ENCODE measurements at regions not wholly inside any gene's neighbourhood (a gene's known extent, or its start where the extent isn't known, plus 50 kb on each side); places are given as distances from the start of the nearest gene placed in this dataset.
"Not testable (repeated sequence)": the region's sequence is repeated elsewhere in the genome, so short reads cannot be mapped to it uniquely, and the experiment has no call there.

GRCh38 chr2:40690525-40690924 is 238.6 kb upstream of the SLC8A1 start:
- no peak for DNase-seq (ENCODE audit: low spot score)

GRCh38 chr2:40700231-40700954 is 248.5 kb upstream of the SLC8A1 start:
- no peak for DNase-seq (ENCODE audit: low spot score)

DNA sequence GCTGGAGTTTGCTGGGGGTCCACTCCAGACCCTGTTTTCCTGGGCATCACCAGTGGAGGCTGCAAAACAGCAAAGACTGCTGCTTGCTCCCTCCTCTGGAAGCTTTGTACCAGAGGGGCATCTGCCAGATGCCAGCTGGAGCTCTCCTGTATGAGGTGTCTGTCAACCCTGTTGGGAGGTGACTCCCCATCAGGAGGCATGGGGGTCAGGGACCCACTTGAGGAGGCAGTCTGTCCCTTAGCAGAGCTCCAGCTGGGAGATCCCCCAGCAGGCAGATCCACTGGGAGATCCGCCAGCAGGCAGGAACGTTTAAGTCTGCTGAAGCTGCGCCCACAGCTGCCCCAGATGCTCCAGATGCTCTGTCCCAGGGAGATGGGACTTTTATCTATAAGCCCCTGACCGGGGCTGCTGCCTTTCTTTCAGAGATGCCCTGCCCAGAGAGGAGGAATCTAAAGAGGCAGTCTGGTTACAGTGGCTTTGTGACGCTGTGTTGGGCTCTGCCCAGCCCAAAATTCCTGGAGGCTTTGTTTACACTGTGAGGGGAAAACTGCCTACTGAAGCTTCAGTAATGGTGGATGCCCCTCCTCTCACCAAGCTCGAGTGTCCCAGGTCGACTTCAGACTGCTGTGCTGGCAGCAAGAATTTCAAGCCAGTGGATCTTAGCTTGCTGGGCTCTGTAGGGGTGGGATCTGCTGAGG is 260.5 kb upstream of the SLC8A1 start:
- DNase-seq (ENCODE audit: low spot score) = not testable (repeated sequence)

DNA sequence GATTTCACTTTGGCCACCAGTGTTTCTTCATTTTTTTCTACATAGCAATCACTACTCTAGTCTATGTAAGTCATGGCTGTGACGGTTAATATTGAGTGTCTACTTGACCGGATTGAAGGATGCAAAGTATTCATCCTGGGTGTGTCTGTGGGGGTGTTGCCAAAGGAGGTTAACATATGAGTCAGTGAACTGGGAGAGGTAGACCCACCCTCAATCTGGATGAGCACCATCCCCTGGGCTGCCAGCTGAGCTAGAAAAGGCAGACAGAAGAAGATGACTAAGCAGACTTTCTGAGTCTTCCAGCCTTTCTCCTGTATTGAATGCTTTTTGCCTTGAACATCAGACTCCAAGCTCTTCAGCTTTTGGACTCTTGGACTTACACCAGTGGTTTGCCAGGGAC is 265.0 kb upstream of the SLC8A1 start:
- DNase-seq (ENCODE audit: low spot score) = no peak

DNA sequence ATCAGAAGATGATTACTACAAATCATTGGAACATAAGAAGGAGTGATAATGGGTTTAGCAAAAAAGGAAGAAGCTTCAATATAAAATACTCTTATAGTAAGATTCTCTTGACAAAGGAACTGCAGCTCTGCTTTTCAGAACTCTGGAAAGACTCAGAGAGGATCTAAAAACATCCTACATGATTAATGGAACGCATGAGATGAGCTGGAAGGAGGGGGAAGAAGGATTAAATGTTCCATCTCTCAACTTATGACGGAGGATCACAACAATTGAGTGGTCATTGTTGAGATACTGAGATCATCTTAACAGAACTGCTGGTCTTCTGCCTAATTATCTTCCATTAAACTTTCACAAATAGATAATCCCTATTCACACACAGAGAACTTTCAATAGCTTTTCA is 267.5 kb upstream of the SLC8A1 start:
- DNase-seq (ENCODE audit: low spot score) = no peak

GRCh38 chr2:40721595-40721994 is 269.7 kb upstream of the SLC8A1 start:
- DNase-seq (ENCODE audit: low spot score) = no peak

DNA sequence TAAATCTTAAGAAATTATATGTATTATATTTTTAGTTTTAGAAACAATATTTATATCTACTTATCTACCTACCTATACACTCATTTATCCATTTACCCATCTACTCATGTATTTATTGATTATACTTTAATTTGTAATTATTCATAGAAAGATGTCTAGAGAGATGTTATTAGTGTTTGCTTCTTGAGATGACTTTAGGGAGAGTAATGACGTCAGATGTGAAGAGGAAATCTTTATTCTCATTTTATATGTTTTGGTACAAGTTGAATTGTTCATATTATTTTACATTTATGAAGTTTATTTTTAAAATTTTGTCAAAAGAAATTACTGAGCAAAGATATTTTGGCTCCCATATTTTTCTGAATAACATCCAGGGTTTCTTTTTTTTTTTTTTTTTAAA is 271.3 kb upstream of the SLC8A1 start:
- no peak for DNase-seq (ENCODE audit: low spot score)

DNA sequence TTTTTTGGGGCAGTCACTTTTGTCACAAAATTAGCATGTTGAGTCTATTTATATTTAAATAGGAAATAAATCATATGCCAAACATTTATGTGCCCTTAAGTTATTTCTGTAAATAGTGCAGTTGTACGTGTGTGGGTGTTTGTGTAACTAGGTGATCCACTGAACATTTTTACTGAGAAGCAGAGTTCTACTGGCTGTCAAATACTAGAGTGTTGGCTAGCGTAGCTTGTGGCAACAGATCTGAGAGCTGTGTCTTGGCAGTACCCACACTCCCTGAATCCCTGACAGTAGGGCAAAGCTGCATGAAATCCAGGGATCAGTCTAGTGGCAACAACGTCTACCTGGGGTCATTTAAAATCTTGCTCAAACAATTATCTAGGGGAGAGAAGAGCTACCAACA is 273.1 kb upstream of the SLC8A1 start:
- no peak for DNase-seq (ENCODE audit: low spot score)

GRCh38 chr2:40725950-40726349 is 274.1 kb upstream of the SLC8A1 start:
- no peak for DNase-seq (ENCODE audit: low spot score)

GRCh38 chr2:40734797-40735196 is 282.9 kb upstream of the SLC8A1 start:
- no peak for DNase-seq (ENCODE audit: low spot score)

DNA sequence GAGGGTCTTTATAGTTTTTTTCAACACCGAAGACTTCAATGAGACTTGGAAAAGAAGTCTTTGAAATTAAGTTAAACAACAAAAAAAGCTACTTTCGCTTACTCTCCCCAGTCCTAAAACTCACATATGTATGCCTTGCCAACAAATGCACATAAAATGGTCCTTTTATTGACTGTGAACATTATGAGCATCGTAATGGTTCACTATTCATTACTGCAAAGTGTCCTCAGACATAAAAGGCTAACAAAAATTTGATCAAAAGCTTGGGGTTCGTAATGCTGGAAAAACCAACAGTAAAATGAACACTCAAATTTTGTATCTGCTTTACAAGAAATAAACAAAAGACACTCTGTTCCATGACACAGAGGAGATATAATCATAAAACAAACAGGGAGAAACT is 285.3 kb upstream of the SLC8A1 start:
- DNase-seq (ENCODE audit: low spot score) = no peak

DNA sequence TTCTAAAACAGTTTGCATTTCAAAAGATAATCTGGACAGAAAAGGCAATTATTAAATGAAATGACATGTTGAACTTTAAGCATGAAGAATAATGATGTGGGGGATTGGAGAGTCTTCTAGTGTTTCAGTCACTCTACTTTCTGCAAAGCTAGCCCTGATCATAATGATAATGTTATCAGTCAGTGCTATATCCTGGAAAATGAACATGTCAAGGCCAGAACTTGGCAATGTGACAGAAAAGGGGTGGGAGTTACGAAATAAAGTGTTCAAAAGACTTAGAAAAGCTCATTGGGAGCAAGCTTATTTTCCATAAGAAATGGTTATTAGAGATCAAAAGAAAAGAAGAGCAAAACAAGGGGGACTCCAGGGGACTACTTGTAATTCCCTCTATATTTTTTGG is 288.5 kb upstream of the SLC8A1 start:
- DNase-seq (ENCODE audit: low spot score) = no peak

DNA sequence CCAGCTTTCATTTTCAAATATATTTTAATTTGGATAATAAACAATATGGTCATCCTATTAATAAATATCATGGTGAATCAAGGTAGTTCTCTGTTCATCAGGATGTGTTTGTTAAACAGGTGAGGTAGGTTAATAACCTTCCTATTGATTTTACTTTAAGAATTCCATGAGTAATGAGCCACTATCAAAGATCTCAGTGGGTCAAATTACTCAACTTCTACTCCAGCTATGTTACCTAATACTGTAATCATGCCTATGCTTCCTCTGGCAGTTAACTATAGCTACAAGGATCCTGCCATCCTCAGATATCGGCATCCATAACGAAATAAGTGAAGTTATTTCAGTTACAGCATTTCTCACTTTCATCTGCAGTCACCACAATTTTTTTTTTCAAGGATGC is 289.6 kb upstream of the SLC8A1 start:
- no peak for DNase-seq (ENCODE audit: low spot score)

- no peak for DNase-seq (ENCODE audit: low spot score)
Measured at GRCh38 chr2:40746191-40746590, 294.3 kb upstream of the SLC8A1 start.

GRCh38 chr2:40751981-40752380 is 300.1 kb upstream of the SLC8A1 start:
- DNase-seq (ENCODE audit: low spot score) = no peak

- no peak for DNase-seq (ENCODE audit: low spot score)
Measured at GRCh38 chr2:40752796-40753195, 300.9 kb upstream of the SLC8A1 start.

DNA sequence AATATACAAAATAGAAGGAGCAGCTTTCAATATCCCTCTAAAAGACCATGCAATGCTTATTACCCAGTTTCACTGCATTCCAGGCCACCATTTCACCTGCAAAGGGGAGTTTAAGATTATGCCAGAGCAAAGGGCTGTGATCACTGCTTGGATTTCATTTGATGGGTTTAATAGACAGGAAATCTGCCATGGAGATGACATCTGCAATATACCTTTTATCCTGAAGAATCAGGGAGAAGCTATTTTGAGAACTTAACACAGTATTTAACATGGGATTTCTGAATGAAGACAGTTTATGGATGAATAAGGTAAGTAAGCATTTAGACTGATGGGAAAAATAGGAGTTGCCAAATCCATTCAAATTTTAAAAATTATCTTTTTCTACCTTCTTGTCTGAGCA is 303.0 kb upstream of the SLC8A1 start:
- DNase-seq (ENCODE audit: low spot score) = no peak

GRCh38 chr2:40758401-40759155 is 306.7 kb upstream of the SLC8A1 start:
- no peak for DNase-seq (ENCODE audit: low spot score)

DNA sequence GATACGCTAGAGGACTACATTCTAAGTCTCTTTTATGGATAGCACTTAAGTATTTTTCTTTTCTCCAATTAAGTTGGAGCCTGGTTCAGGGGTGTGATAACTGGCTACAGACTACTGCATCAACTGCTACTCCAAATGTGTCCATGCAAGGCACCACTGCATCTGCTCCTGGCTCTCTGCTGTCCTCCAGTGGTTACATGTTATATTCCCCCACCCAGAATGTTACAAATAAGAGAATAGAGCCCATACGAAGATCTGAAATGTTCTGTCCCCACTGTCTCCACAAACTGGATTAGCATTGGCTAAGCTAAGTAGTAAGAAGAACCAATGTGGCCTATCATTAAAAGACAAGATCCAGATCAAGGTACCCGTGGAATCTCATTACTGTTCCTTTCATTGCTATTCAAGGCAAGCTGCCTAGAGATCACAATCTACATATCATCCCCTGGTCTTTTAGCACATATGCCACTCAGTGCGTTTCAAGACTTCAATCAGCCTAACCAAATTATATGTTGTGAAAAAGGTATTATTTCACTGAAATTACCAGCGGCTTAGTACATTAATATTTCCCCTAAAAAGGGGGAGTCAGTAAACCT is 308.3 kb upstream of the SLC8A1 start:
- no peak for DNase-seq (ENCODE audit: low spot score)

GRCh38 chr2:40773291-40773690 is 321.4 kb upstream of the SLC8A1 start:
- no peak for DNase-seq (ENCODE audit: low spot score)

GRCh38 chr2:40783704-40784103 is 331.8 kb upstream of the SLC8A1 start:
- no peak for DNase-seq (ENCODE audit: low spot score)

DNA sequence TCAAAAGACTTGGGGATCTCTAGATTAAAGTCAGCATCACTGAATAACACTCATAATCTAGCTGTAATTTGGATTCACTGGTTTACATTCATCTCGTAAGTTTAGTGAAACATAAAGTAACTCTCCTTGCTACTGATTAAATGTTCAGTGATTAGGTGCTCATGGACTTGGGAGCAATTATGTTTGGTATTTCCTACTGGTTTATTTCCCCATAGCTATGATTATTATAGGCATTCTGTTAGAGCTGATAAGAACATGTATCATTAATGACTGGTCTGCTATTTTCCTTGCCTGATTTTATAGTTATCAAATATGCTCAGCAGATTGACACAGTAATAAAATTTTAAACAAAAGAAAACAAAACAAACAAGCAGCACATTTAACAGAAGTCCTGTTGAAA is 334.7 kb upstream of the SLC8A1 start:
- no peak for DNase-seq (ENCODE audit: low spot score)

- no peak for DNase-seq (ENCODE audit: low spot score)
Measured at GRCh38 chr2:40797120-40797519, 345.2 kb upstream of the SLC8A1 start.

Measured in germinal center (tissue), 1 donor.